ENCODE measurements at regions not wholly inside any gene's neighbourhood (a gene's known extent, or its start where the extent isn't known, plus 50 kb on each side); places are given as distances from the start of the nearest gene placed in this dataset.

- WGBS, 2 donors: 46 to 64% methylated on average over 1 of the region's 1 CpG
- Histone ChIP-seq H3K9me3 (no peaks in the 10 kb centered on the region), H3K27ac (no peak overlapping the region), H3K4me3 (no peak overlapping the region), H3K36me3 (no peaks in the 10 kb centered on the region), H3K4me1 (no peaks in the 10 kb centered on the region), H3K27me3 (peaks cover 0 to 7% (median 0%) of the 10 kb centered on the region in 4 donors)
- DNase-seq (no peak), ATAC-seq (no peak), FAIRE-seq (no peak)
- intact Hi-C loops (cut with DNase I): no loop called here
- TF ChIP-seq, protein P1, sequence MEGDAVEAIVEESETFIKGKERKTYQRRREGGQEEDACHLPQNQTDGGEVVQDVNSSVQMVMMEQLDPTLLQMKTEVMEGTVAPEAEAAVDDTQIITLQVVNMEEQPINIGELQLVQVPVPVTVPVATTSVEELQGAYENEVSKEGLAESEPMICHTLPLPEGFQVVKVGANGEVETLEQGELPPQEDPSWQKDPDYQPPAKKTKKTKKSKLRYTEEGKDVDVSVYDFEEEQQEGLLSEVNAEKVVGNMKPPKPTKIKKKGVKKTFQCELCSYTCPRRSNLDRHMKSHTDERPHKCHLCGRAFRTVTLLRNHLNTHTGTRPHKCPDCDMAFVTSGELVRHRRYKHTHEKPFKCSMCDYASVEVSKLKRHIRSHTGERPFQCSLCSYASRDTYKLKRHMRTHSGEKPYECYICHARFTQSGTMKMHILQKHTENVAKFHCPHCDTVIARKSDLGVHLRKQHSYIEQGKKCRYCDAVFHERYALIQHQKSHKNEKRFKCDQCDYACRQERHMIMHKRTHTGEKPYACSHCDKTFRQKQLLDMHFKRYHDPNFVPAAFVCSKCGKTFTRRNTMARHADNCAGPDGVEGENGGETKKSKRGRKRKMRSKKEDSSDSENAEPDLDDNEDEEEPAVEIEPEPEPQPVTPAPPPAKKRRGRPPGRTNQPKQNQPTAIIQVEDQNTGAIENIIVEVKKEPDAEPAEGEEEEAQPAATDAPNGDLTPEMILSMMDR (IDR thresholded peaks at IDR 0.05): no peak
These were observed 62.8 kb upstream of the DIAPH2 start for GRCh38 chrX:96621811-96622210.

Data from pancreas (tissue), 10 donors.